ENCODE measurements at regions not wholly inside any gene's neighbourhood (a gene's known extent, or its start where the extent isn't known, plus 50 kb on each side); places are given as distances from the start of the nearest gene placed in this dataset.

GRCh38 chr10:125263551-125263950 lies 103.2 kb upstream of the CTBP2 start:
- TF ChIP-seq CTCF (IDR thresholded peaks at IDR 0.05; ENCODE audit: extremely low read depth in 1 of 2, insufficient read depth in 1 of 2, low read depth in 1 of 2, low read length in 2 of 2) (no peak), POLR2AphosphoS5 (IDR thresholded peaks at IDR 0.05; ENCODE audit: insufficient read depth, low read depth, low read length) (no peak), POLR2A (IDR thresholded peaks at IDR 0.05; ENCODE audit: low read depth, low read length) (no peak), FOS (IDR thresholded peaks at IDR 0.05; ENCODE audit: borderline replicate concordance, insufficient read depth, low read length) (no peak), EZH2 (IDR thresholded peaks at IDR 0.05; ENCODE audit: borderline replicate concordance, low read depth, low read length, severe bottlenecking) (no peak), JUN (IDR thresholded peaks at IDR 0.05; ENCODE audit: borderline replicate concordance, insufficient read depth, insufficient read length, low read depth) (no peak)
